ENCODE measurements at regions not wholly inside any gene's neighbourhood (a gene's known extent, or its start where the extent isn't known, plus 50 kb on each side); places are given as distances from the start of the nearest gene placed in this dataset.

DNA sequence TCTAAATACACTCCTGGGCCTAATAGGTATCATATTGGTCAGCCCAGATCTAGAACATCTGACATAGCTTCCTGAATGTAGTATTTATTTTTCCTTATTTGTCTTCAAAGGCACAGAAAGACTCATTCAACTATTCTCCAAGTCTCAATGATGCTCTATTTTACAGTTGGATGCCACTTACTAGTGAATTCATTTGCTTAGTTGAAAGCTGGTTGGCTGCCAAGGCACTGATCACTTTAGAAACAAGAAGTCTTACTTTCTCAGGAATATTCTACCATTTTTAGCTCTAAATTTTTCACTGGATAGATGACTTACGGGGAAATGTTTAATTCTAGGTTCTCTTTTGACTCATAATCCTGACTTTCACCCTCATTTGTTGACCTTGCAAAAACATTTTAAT lies 863.4 kb downstream of the SORCS1 start:
- TF ChIP-seq, protein P1, sequence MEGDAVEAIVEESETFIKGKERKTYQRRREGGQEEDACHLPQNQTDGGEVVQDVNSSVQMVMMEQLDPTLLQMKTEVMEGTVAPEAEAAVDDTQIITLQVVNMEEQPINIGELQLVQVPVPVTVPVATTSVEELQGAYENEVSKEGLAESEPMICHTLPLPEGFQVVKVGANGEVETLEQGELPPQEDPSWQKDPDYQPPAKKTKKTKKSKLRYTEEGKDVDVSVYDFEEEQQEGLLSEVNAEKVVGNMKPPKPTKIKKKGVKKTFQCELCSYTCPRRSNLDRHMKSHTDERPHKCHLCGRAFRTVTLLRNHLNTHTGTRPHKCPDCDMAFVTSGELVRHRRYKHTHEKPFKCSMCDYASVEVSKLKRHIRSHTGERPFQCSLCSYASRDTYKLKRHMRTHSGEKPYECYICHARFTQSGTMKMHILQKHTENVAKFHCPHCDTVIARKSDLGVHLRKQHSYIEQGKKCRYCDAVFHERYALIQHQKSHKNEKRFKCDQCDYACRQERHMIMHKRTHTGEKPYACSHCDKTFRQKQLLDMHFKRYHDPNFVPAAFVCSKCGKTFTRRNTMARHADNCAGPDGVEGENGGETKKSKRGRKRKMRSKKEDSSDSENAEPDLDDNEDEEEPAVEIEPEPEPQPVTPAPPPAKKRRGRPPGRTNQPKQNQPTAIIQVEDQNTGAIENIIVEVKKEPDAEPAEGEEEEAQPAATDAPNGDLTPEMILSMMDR (IDR thresholded peaks at IDR 0.05), result no peak
- DNase-seq (ENCODE audit: low spot score) (no peak), ATAC-seq (ENCODE audit: low FRiP score) (no peak)

DNA sequence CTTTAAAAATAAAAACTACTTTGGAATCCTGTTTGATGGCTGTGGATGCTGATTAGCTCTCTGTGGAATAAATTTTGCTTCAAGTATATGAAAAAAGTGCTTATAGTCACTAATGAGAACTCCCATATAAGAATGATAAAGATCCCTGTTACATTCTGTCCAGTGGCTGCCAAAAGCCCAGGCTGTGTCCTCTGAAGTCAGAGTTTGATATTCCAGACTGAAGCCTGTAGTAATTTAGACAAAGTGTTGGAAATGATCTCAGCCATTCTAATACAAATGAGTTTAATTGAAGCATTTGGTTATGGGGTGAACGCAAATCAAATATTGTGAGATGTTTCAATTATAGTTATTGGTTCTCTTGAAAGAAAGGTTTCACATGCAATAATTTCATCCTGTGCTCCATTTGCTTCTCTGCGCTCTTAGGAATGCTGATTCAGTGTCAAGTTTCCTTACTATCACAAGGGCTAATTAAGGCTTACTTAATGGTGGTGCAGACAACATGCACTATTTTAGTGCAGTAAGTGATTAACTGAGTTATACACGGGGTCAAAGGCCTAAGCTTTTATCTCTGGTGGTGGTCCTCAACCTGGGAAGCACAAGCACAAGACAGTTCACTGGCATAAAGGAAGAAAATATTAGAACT lies 867.6 kb downstream of the SORCS1 start:
- no peak for ATAC-seq (ENCODE audit: low FRiP score)
- no peak for DNase-seq (ENCODE audit: low spot score)
- TF ChIP-seq, protein P1 (IDR thresholded peaks at IDR 0.05), result no peak

DNA sequence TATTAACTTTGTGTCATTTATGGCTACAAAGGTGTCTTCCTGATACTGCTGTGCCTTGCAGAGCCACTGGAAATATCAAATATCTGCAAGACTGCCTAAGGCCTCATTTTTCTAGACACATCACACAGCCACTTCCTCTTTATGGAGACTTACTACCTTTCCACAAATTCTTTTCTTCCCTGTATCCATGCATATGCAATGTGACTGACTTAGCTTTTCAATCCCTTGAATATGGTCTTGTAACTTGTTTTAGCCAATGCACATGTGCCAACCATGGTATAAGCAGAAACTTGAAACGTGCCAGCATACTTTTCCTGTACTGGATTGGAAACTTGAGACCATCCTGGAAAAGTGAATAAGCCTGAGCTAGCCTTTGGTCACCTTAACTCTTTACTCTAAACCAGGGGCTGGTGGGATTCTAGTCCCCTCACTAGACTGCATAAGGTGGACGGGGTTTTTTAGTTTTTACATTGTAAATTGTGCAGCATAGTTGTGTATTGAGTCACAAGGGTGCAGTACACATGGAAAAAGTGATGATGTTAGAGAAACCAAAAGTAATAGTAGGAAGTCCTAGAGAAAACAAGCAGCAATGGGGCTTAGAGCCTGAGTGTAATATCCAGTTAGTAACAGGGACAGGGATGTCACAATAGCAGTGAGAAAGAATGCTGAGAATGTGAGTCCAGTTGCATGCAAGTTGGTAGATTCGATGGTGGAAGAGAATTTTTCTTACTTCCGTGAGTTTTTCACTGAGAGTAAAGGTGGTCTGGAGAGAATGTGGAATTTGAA lies 879.5 kb downstream of the SORCS1 start:
- ATAC-seq (ENCODE audit: low FRiP score), result no peak
- DNase-seq (ENCODE audit: low spot score), result no peak
- TF ChIP-seq, protein P1 (IDR thresholded peaks at IDR 0.05), result no peak

DNA sequence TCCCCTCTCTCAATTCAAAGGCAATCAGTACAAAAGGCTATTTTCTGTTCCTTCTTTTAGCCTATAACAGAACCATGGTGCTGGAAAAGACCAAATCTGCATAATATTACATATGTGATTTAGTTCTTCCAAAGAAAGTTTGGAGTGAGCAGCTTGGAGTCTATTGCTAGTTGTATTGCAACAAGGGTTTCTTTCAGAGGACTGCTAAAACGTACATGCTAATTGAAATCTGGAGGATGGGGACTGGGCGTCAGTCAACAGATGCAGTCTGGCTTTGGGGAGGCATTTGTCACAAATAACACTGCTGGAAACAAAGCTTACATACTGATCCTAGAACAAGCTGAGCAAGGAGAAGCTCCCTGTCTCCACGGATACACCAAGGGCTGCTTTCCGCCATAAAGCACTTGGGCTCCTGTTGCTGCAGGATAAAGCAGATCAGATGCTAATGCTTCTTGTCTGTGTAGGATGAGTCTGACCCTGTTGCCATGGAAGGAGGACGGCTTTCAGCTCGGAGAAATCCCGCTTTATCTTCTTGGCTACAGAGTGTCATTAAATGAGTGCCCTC lies 883.5 kb downstream of the SORCS1 start:
- DNase-seq (ENCODE audit: low spot score) (no peak), ATAC-seq (ENCODE audit: low FRiP score) (no peak)
- TF ChIP-seq, protein P1 (IDR thresholded peaks at IDR 0.05), result no peak

DNA sequence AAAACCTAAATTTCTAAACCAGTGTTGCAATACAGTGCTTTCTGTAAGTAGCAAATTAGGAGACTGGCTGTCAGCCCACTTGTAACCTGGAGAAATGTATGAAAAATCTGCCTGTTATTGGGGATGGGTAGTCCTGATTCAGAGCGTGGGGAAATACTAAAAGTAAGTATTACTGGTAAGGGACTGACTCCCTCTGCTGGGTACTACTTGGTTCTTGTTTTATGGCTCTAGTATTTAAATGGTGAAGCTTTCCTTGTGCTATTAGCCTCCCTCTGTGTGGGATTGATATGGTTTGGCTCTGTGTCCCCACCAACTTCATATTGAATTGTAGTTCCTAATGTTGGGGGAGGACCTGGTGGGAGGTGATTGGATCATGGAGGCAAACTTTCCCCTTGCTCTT lies 886.1 kb downstream of the SORCS1 start:
- ATAC-seq (ENCODE audit: low FRiP score) (no peak), DNase-seq (ENCODE audit: low spot score) (no peak)
- TF ChIP-seq, protein P1 (IDR thresholded peaks at IDR 0.05), result no peak

DNA sequence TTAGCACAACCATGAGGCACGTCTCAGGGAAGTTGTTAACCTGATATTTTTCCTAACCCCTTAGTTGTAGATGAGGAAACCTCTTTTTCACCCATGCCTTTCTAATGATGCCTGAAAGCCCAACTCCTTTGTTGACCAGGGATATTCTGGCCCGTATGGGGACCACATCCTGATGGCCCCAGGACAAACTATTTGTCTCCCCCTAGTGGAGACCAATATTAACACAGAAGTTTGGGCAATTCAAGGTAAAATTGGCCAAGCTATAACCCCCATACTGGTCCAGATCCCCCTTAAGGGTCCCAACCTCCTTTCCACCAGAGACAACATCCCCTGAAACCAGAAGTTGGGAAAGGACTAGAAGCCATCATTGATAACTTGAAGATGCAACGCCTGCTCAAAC lies 893.3 kb downstream of the SORCS1 start:
- ATAC-seq (ENCODE audit: low FRiP score) (no peak), DNase-seq (ENCODE audit: low spot score) (no peak)
- TF ChIP-seq, protein P1 (IDR thresholded peaks at IDR 0.05), result no peak

Data from omental fat pad (tissue), 3 donors.